IMR-90 (cell line): ENCODE measurements at regions not wholly inside any gene's neighbourhood (a gene's known extent, or its start where the extent isn't known, plus 50 kb on each side); places are given as distances from the start of the nearest gene placed in this dataset.

Experiments
- ATAC-seq: fragments of 200-7000 bp; cut with Tn5 transposase; 2 replicates; pipeline ENCODE4 v1.9.1; 2020; ENCODE audit warnings: low read depth, mild to moderate bottlenecking, moderate library complexity
- BruUV-seq: library from RNA; stranded (reverse); fragments of 400-500 nt; replicated peaks from 2 replicates; lab custom pipeline; 2021; lab: Mats Ljungman, UMichigan
- CTCF ChIA-PET: fragments of 300-600 bp; formaldehyde crosslinking; extraction: SDS; loops from one replicate; lab custom pipeline; 2021; ENCODE audit warnings: antibody characterized with exemption; lab: Yijun Ruan, JAX
- POLR2A ChIA-PET: fragments of 300-600 bp; sonication (Branson Sonifier 250); formaldehyde crosslinking; loops from one replicate; lab custom pipeline; 2022; ENCODE audit warnings: antibody characterized with exemption; ENCODE audit not compliant: unreplicated experiment; lab: Charles Lee
- DNase-seq: peaks from one replicate; pipeline ENCODE4 v3.0.0; 2013
- H2AFZ ChIP-seq: replicated peaks from 2 replicates; pipeline ENCODE3; 2013; ENCODE audit warnings: low read length, mild to moderate bottlenecking; ENCODE audit not compliant: poor library complexity
- H2AK5ac ChIP-seq: 2 replicates; pipeline ENCODE4 v1.6.1; 2013; ENCODE audit warnings: low read depth, low read length, inconsistent platforms
- H2AK9ac ChIP-seq: replicated peaks from 2 replicates; pipeline ENCODE3; 2013; ENCODE audit warnings: mild to moderate bottlenecking, low read depth, low read length, moderate library complexity; ENCODE audit not compliant: poor library complexity
- H2BK120ac ChIP-seq: 2 replicates; pipeline ENCODE4 v1.6.1; 2013; ENCODE audit warnings: low read depth, low read length, inconsistent platforms
- H2BK15ac ChIP-seq: 3 replicates; pipeline ENCODE4 v1.6.1; 2013; ENCODE audit warnings: low read depth, low read length, inconsistent platforms
- H2BK20ac ChIP-seq: 2 replicates; pipeline ENCODE4 v1.6.1; 2013; ENCODE audit warnings: low read depth, mild to moderate bottlenecking, inconsistent platforms, low read length, moderate library complexity
- H2BK5ac ChIP-seq: 2 replicates; pipeline ENCODE4 v1.6.1; 2013; ENCODE audit warnings: mild to moderate bottlenecking, low read depth, low read length, inconsistent platforms; ENCODE audit not compliant: poor library complexity, severe bottlenecking
- H3K14ac ChIP-seq: replicated peaks from 2 replicates; pipeline ENCODE4 v1.6.1; 2013; ENCODE audit warnings: low read depth, low read length, inconsistent platforms
- H3K18ac ChIP-seq: 2 replicates; pipeline ENCODE4 v1.6.1; 2013; ENCODE audit warnings: low read depth, low read length, control low read depth
- H3K23ac ChIP-seq: 2 replicates; pipeline ENCODE4 v1.6.1; 2013; ENCODE audit warnings: low read depth, low read length, inconsistent platforms
- H3K27ac ChIP-seq: 2 replicates; pipeline ENCODE4 v1.5.1; 2013; ENCODE audit warnings: mild to moderate bottlenecking, control low read depth, low read length; ENCODE audit not compliant: insufficient read depth
- H3K27me3 ChIP-seq: 2 replicates; pipeline ENCODE4 v1.6.1; 2013; ENCODE audit warnings: low read length; ENCODE audit not compliant: control insufficient read depth, insufficient read depth
- H3K36me3 ChIP-seq: 2 replicates; pipeline ENCODE4 v1.6.1; 2013; ENCODE audit warnings: low read length, mixed read lengths; ENCODE audit not compliant: control insufficient read depth, insufficient read depth
- H3K4ac ChIP-seq: 2 replicates; pipeline ENCODE4 v1.6.1; 2013; ENCODE audit warnings: low read depth, low read length, inconsistent platforms
- H3K4me1 ChIP-seq: 2 replicates; pipeline ENCODE4 v1.6.1; 2013; ENCODE audit warnings: low read length, mixed read lengths; ENCODE audit not compliant: control insufficient read depth, insufficient read depth
- H3K4me2 ChIP-seq: 2 replicates; pipeline ENCODE4 v1.6.1; 2013; ENCODE audit warnings: low read depth, mild to moderate bottlenecking, control low read depth, low read length, moderate library complexity
- H3K4me3 ChIP-seq: 2 replicates; pipeline ENCODE4 v1.5.1; 2013; ENCODE audit warnings: low read depth, mild to moderate bottlenecking, control low read depth, low read length, moderate library complexity; ENCODE audit not compliant: insufficient read depth
- H3K56ac ChIP-seq: 2 replicates; pipeline ENCODE4 v1.6.1; 2013; ENCODE audit warnings: low read length, inconsistent platforms; ENCODE audit not compliant: insufficient read depth; ENCODE audit errors: extremely low read depth
- H3K79me1 ChIP-seq, 2 experiments: 2 replicates each; pipeline ENCODE4 v1.6.1; 2013; ENCODE audit warnings: low read length in 2 of 2, inconsistent platforms in 1 of 2, low read depth in 1 of 2
- H3K9ac ChIP-seq: 2 replicates; pipeline ENCODE4 v1.6.1; 2013; ENCODE audit warnings: low read depth, low read length, control low read depth
- H3K9me1 ChIP-seq: 2 replicates; pipeline ENCODE4 v1.6.1; 2013; ENCODE audit warnings: low read length, inconsistent platforms; ENCODE audit not compliant: insufficient read depth
- H3K9me3 ChIP-seq: 2 replicates; pipeline ENCODE4 v1.6.1; 2013; ENCODE audit warnings: low read length; ENCODE audit not compliant: control insufficient read depth, insufficient read depth
- H4K20me1 ChIP-seq: 2 replicates; pipeline ENCODE4 v1.6.1; 2013; ENCODE audit warnings: low read length, inconsistent platforms; ENCODE audit not compliant: insufficient read depth
- H4K5ac ChIP-seq: 2 replicates; pipeline ENCODE4 v1.6.1; 2013; ENCODE audit warnings: mild to moderate bottlenecking, low read depth, low read length, control low read depth
- H4K8ac ChIP-seq, 2 experiments: 2 replicates each; pipeline ENCODE4 v1.6.1; 2013; ENCODE audit warnings: low read depth in 2 of 2, low read length in 2 of 2, control low read depth in 1 of 2, inconsistent platforms in 1 of 2
- H4K91ac ChIP-seq: 2 replicates; pipeline ENCODE4 v1.6.1; 2013; ENCODE audit warnings: low read depth, low read length, inconsistent platforms; ENCODE audit not compliant: insufficient read depth
- BHLHE40 ChIP-seq: fragments of 150-350 bp; IDR thresholded peaks from 2 replicates; pipeline ENCODE4 v1.6.1; 2016; ENCODE audit warnings: mild to moderate bottlenecking, low read depth, low read length
- CEBPB ChIP-seq: IDR thresholded peaks from 2 replicates; pipeline ENCODE4 v1.6.1; 2012; ENCODE audit warnings: low read depth, low read length, improper control_type of control experiment
- CHD1 ChIP-seq: IDR thresholded peaks from 2 replicates; pipeline ENCODE4 v1.6.1; 2012; ENCODE audit warnings: low read depth, low read length, improper control_type of control experiment
- FOS ChIP-seq: fragments of 150-350 bp; IDR thresholded peaks from 2 replicates; pipeline ENCODE4 v1.6.1; 2016; ENCODE audit warnings: low read depth, low read length
- MAFK ChIP-seq: IDR thresholded peaks from 2 replicates; pipeline ENCODE4 v1.6.1; 2012; ENCODE audit warnings: low read depth, low read length, improper control_type of control experiment
- MAZ ChIP-seq: IDR thresholded peaks from 2 replicates; pipeline ENCODE4 v1.6.1; 2012; ENCODE audit warnings: low read depth, mild to moderate bottlenecking, low read length, improper control_type of control experiment, moderate library complexity, borderline replicate concordance
- MXI1 ChIP-seq: IDR thresholded peaks from 2 replicates; pipeline ENCODE4 v1.6.1; 2012; ENCODE audit warnings: low read depth, mild to moderate bottlenecking, low read length, moderate library complexity, borderline replicate concordance
- NFE2L2 ChIP-seq: fragments of 150-350 bp; IDR thresholded peaks from 2 replicates; pipeline ENCODE4 v1.6.1; 2016; ENCODE audit warnings: low read depth, mild to moderate bottlenecking, low read length
- POLR2A ChIP-seq: IDR thresholded peaks from 2 replicates; pipeline ENCODE4 v1.6.1; 2012; ENCODE audit warnings: mild to moderate bottlenecking, low read depth, low read length
- RAD21 ChIP-seq: IDR thresholded peaks from 2 replicates; pipeline ENCODE4 v1.6.1; 2012; ENCODE audit warnings: low read length, improper control_type of control experiment
- RCOR1 ChIP-seq: IDR thresholded peaks from 2 replicates; pipeline ENCODE4 v1.6.1; 2012; ENCODE audit warnings: mild to moderate bottlenecking, low read length, improper control_type of control experiment; ENCODE audit not compliant: insufficient replicate concordance
- RFX5 ChIP-seq: IDR thresholded peaks from 2 replicates; pipeline ENCODE4 v1.8.0; 2012; ENCODE audit warnings: low read depth, mild to moderate bottlenecking, low read length, moderate library complexity
- SMC3 ChIP-seq: fragments of 150-350 bp; IDR thresholded peaks from 2 replicates; pipeline ENCODE4 v1.6.1; 2016; ENCODE audit warnings: low read depth, mild to moderate bottlenecking, antibody characterized with exemption, low read length, moderate library complexity
- WGBS, 2 experiments: methylation state at CpG; one replicate each; pipeline versions ENCODE4 v1.1.5 to v1.1.7; 2013; ENCODE audit warnings: missing lambda C conversion rate in 2 of 2; ENCODE audit not compliant: insufficient read length in 1 of 2; ENCODE audit errors: extremely low coverage in 2 of 2; 5-methylcytosine and 5-hydroxymethylcytosine counted together
- dilution Hi-C: fragments of 300-500 bp; cut with HindIII; formaldehyde crosslinking; loops from one replicate; pipeline ENCODE4 v1.14.3; 2018; ENCODE audit warnings: low sequenced_read_pairs; ENCODE audit not compliant: unreplicated experiment
- in situ Hi-C: fragments of 300-500 bp; cut with MboI; formaldehyde crosslinking; loops from 3 replicates; pipeline ENCODE4 v1.14.3; 2019; ENCODE audit warnings: low sequenced_read_pairs, inconsistent platforms, mixed read lengths
- intact Hi-C: fragments of 100-400 bp; cut with micrococcal nuclease; formaldehyde crosslinking; loops from 2 replicates; pipeline ENCODE4 v1.10.0; 2022
- TF ChIP-seq, protein P1 (sequence below): conservative IDR thresholded peaks from 2 replicates; pipeline ENCODE4 v1.5.1; 2012; ENCODE audit warnings: mild to moderate bottlenecking, low read depth, low read length, improper control_type of control experiment
- TF ChIP-seq, protein P2 (sequence below): fragments of 150-350 bp; IDR thresholded peaks from 2 replicates; pipeline ENCODE4 v1.6.1; 2016; ENCODE audit warnings: low read depth, mild to moderate bottlenecking, low read length, moderate library complexity, borderline replicate concordance

DNA sequence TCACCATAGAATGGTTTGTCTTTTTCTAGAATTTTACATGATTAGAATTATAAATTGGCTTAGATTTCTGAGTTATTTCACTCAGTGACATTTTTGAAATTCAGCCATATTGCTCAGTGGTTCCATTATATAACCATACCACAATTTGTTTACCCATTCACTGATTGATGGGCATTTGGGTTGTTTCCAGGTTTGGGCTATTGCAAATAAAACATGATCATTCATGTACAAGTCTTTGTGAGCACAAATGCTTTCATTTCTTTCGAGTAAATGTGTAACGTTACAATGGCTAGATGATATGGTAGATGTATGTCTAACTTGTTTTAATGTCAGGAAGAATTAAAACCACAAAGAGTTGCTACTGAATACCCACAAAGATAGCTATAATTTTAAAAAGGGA lies 279.9 kb upstream of the TARS1 start:
- H4K20me1 ChIP-seq = no peaks in the 10 kb centered on the region
- ATAC-seq = no peak
- no peaks in the 10 kb centered on the region for H3K36me3 ChIP-seq
- no peak overlapping the region for H2BK5ac ChIP-seq
- H2AK9ac ChIP-seq = no peak overlapping the region
- in situ Hi-C loops (no loop called here), intact Hi-C loops (no loop called here), dilution Hi-C loops (no loop called here)
- no peak overlapping the region for H4K5ac ChIP-seq
- H3K79me1 ChIP-seq = no peaks in the 10 kb centered on the region
- H2BK20ac ChIP-seq = no peak overlapping the region
- H2BK120ac ChIP-seq = no peak overlapping the region
- TF ChIP-seq, protein P1, sequence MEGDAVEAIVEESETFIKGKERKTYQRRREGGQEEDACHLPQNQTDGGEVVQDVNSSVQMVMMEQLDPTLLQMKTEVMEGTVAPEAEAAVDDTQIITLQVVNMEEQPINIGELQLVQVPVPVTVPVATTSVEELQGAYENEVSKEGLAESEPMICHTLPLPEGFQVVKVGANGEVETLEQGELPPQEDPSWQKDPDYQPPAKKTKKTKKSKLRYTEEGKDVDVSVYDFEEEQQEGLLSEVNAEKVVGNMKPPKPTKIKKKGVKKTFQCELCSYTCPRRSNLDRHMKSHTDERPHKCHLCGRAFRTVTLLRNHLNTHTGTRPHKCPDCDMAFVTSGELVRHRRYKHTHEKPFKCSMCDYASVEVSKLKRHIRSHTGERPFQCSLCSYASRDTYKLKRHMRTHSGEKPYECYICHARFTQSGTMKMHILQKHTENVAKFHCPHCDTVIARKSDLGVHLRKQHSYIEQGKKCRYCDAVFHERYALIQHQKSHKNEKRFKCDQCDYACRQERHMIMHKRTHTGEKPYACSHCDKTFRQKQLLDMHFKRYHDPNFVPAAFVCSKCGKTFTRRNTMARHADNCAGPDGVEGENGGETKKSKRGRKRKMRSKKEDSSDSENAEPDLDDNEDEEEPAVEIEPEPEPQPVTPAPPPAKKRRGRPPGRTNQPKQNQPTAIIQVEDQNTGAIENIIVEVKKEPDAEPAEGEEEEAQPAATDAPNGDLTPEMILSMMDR = no peak
- TF ChIP-seq RFX5 = no peak
- TF ChIP-seq RAD21 = no peak
- TF ChIP-seq CHD1 = no peak
- no peak for TF ChIP-seq FOS
- TF ChIP-seq, protein P2, sequence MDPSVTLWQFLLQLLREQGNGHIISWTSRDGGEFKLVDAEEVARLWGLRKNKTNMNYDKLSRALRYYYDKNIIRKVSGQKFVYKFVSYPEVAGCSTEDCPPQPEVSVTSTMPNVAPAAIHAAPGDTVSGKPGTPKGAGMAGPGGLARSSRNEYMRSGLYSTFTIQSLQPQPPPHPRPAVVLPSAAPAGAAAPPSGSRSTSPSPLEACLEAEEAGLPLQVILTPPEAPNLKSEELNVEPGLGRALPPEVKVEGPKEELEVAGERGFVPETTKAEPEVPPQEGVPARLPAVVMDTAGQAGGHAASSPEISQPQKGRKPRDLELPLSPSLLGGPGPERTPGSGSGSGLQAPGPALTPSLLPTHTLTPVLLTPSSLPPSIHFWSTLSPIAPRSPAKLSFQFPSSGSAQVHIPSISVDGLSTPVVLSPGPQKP = no peak
- TF ChIP-seq MXI1 = no peak
- no peak for TF ChIP-seq CEBPB
- no peak for TF ChIP-seq POLR2A
- TF ChIP-seq MAFK = no peak
- no peak for TF ChIP-seq NFE2L2
- no peak for TF ChIP-seq MAZ
- TF ChIP-seq RCOR1 = no peak
- no peak for TF ChIP-seq BHLHE40
- TF ChIP-seq SMC3 = no peak
- no peaks in the 10 kb centered on the region for H3K27me3 ChIP-seq
- no peaks in the 10 kb centered on the region; the same call in none of the 2 replicates for H3K9me3 ChIP-seq
- H2AK5ac ChIP-seq = no peak overlapping the region
- DNase-seq = no peak
- H3K4me3 ChIP-seq = no peak overlapping the region
- H2BK15ac ChIP-seq = no peak overlapping the region
- H3K9ac ChIP-seq = no peak overlapping the region
- H3K4ac ChIP-seq = no peak overlapping the region
- H3K18ac ChIP-seq = no peak overlapping the region
- H4K8ac ChIP-seq = no peak overlapping the region
- no TSS peak for BruUV-seq
- H4K91ac ChIP-seq = no peak overlapping the region
- no peak overlapping the region for H3K23ac ChIP-seq
- no peak overlapping the region for H3K14ac ChIP-seq
- H3K4me1 ChIP-seq = no peaks in the 10 kb centered on the region; the same call in 1 of the 2 replicates
- H3K27ac ChIP-seq = no peak overlapping the region
- no peaks in the 10 kb centered on the region for H3K9me1 ChIP-seq
- H2AFZ ChIP-seq = no peak overlapping the region
- POLR2A ChIA-PET = no interaction called here
- CTCF ChIA-PET = interaction anchor here (0.7 to 0.8 kb wide), 3 partner anchors 40 to 262 kb away, joined by 3 read pairs; no protein-coding TSS in a partner anchor
- WGBS, 2 experiments = no CpG with 5 or more reads among the region's 2 CpGs
- H3K4me2 ChIP-seq = no peak overlapping the region
- H3K56ac ChIP-seq = no peak overlapping the region
